Adrenal gland (tissue), 5 donors: ENCODE measurements at regions not wholly inside any gene's neighbourhood (a gene's known extent, or its start where the extent isn't known, plus 50 kb on each side); places are given as distances from the start of the nearest gene placed in this dataset.

Source experiments
- POLR2A ChIP-seq, 2 donors: fragments of 450-650 bp; IDR thresholded peaks; one replicate each; pipeline ENCODE4 v1.6.1; 2017; ENCODE audit warnings: antibody characterized with exemption in 2 of 2, mild to moderate bottlenecking in 2 of 2, moderate library complexity in 1 of 2
- TF ChIP-seq, protein P1 (sequence below), 6 experiments: fragments of 450-650 bp in 4 of 6; fragments of 200-600 bp in 2 of 6; sonication (generic) in 1 of 6; IDR thresholded peaks; 1 replicate in 5 of 6; 2 replicates in 1 of 6; pipeline versions ENCODE4 v1.5.1 to v1.8.0; 2016 to 2021; ENCODE audit warnings: antibody characterized with exemption in 6 of 6, mild to moderate bottlenecking in 2 of 6, moderate library complexity in 1 of 6
- donor health status: DM: no; HTN: no; CAD: no.

GRCh38 chr1:224509907-224510306, 75.3 kb upstream of the WDR26 start:
- TF ChIP-seq, protein P1, sequence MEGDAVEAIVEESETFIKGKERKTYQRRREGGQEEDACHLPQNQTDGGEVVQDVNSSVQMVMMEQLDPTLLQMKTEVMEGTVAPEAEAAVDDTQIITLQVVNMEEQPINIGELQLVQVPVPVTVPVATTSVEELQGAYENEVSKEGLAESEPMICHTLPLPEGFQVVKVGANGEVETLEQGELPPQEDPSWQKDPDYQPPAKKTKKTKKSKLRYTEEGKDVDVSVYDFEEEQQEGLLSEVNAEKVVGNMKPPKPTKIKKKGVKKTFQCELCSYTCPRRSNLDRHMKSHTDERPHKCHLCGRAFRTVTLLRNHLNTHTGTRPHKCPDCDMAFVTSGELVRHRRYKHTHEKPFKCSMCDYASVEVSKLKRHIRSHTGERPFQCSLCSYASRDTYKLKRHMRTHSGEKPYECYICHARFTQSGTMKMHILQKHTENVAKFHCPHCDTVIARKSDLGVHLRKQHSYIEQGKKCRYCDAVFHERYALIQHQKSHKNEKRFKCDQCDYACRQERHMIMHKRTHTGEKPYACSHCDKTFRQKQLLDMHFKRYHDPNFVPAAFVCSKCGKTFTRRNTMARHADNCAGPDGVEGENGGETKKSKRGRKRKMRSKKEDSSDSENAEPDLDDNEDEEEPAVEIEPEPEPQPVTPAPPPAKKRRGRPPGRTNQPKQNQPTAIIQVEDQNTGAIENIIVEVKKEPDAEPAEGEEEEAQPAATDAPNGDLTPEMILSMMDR (IDR thresholded peaks at IDR 0.05): no peak
- no peak for TF ChIP-seq POLR2A (IDR thresholded peaks at IDR 0.05)
